HEK293 (cell line): ENCODE measurements at regions not wholly inside any gene's neighbourhood (a gene's known extent, or its start where the extent isn't known, plus 50 kb on each side); places are given as distances from the start of the nearest gene placed in this dataset.

Source experiments
- CTCF ChIA-PET: fragments of 350-600 bp; formaldehyde crosslinking; extraction: SDS; loops from one replicate; lab custom pipeline; 2021; ENCODE audit warnings: antibody characterized with exemption; lab: Yijun Ruan, JAX
- POLR2A ChIA-PET: fragments of 300-600 bp; formaldehyde crosslinking; extraction: SDS; loops from one replicate; lab custom pipeline; 2020; ENCODE audit warnings: antibody characterized with exemption, inconsistent platforms; lab: Yijun Ruan, JAX
- H3K27ac ChIP-seq: fragments of 200-500 bp; sonication (Bioruptor generic); 2 replicates; pipeline ENCODE4 v1.5.1; 2014; ENCODE audit warnings: low read depth, low read length, control low read depth, inconsistent platforms; ENCODE audit errors: extremely low read depth
- H3K36me3 ChIP-seq, 2 experiments: fragments of 200-500 bp in 1 of 2; sonication (Bioruptor generic) in 1 of 2; 1 replicate in 1 of 2; 2 replicates in 1 of 2; pipeline ENCODE4 v1.5.1; 2014 to 2017; ENCODE audit warnings: inconsistent platforms in 2 of 2, low read length in 2 of 2; ENCODE audit not compliant: control insufficient read depth in 2 of 2, insufficient read depth in 1 of 2
- H3K4me1 ChIP-seq: fragments of 200-500 bp; sonication (Bioruptor generic); 2 replicates; pipeline ENCODE4 v1.5.1; 2014; ENCODE audit warnings: mild to moderate bottlenecking, low read length, inconsistent platforms; ENCODE audit not compliant: control insufficient read depth, insufficient read depth
- H3K4me3 ChIP-seq: 2 replicates; pipeline ENCODE4 v1.5.1; 2011; ENCODE audit warnings: low read depth, mild to moderate bottlenecking, control low read depth, low read length, moderate library complexity
- H3K9me3 ChIP-seq: fragments of 200-500 bp; sonication (Bioruptor generic); 2 replicates; pipeline ENCODE4 v1.5.1; 2014; ENCODE audit warnings: low read depth, low read length, inconsistent platforms; ENCODE audit not compliant: control insufficient read depth, insufficient read depth
- BCL6B ChIP-seq: fragments of 450-650 bp; formaldehyde crosslinking; IDR thresholded peaks from 2 replicates; pipeline ENCODE4 v1.5.1; 2017; ENCODE audit warnings: missing biosample characterization, missing genetic modification characterization
- GFI1B ChIP-seq: fragments of 450-650 bp; formaldehyde crosslinking; IDR thresholded peaks from 2 replicates; pipeline ENCODE4 v1.5.1; 2016; ENCODE audit warnings: missing biosample characterization, missing genetic modification characterization
- GLI2 ChIP-seq: fragments of 450-650 bp; formaldehyde crosslinking; IDR thresholded peaks from 2 replicates; pipeline ENCODE4; 2017; ENCODE audit warnings: missing biosample characterization, missing genetic modification characterization, low read depth, borderline replicate concordance
- IKZF3 ChIP-seq: fragments of 450-650 bp; IDR thresholded peaks from 2 replicates; pipeline ENCODE4 v1.5.0; 2018; ENCODE audit warnings: missing biosample characterization, mild to moderate bottlenecking, missing genetic modification characterization, moderate library complexity
- PRDM4 ChIP-seq: fragments of 450-650 bp; formaldehyde crosslinking; IDR thresholded peaks from 2 replicates; pipeline ENCODE4 v1.5.1; 2017; ENCODE audit warnings: missing biosample characterization, missing genetic modification characterization
- ZBTB11 ChIP-seq: fragments of 450-650 bp; formaldehyde crosslinking; conservative IDR thresholded peaks from 2 replicates; pipeline ENCODE4 v1.5.1; 2016; ENCODE audit warnings: low read depth, missing biosample characterization, missing genetic modification characterization
- ZBTB7A ChIP-seq: fragments of 450-650 bp; formaldehyde crosslinking; IDR thresholded peaks from 2 replicates; pipeline ENCODE4 v1.5.1; 2016; ENCODE audit warnings: low read depth, missing biosample characterization, missing genetic modification characterization
- ZFP3 ChIP-seq: fragments of 450-650 bp; formaldehyde crosslinking; IDR thresholded peaks from 2 replicates; pipeline ENCODE4 v1.5.1; 2016; ENCODE audit warnings: low read depth, missing biosample characterization, missing genetic modification characterization
- ZFP37 ChIP-seq: fragments of 450-650 bp; formaldehyde crosslinking; IDR thresholded peaks from 2 replicates; pipeline ENCODE4 v1.5.1; 2016; ENCODE audit warnings: missing biosample characterization, missing genetic modification characterization
- ZNF138 ChIP-seq: fragments of 450-650 bp; formaldehyde crosslinking; IDR thresholded peaks from 2 replicates; pipeline ENCODE4 v1.5.1; 2016; ENCODE audit warnings: missing biosample characterization, missing genetic modification characterization, borderline replicate concordance
- ZNF18 ChIP-seq: fragments of 450-650 bp; formaldehyde crosslinking; IDR thresholded peaks from 2 replicates; pipeline ENCODE4 v1.5.1; 2016; ENCODE audit warnings: missing biosample characterization, missing genetic modification characterization
- ZNF2 ChIP-seq: fragments of 450-650 bp; formaldehyde crosslinking; IDR thresholded peaks from 2 replicates; pipeline ENCODE4 v1.5.1; 2016; ENCODE audit warnings: missing biosample characterization, missing genetic modification characterization
- ZNF202 ChIP-seq: fragments of 450-650 bp; formaldehyde crosslinking; IDR thresholded peaks from 2 replicates; pipeline ENCODE4 v1.5.1; 2016; ENCODE audit warnings: missing biosample characterization, missing genetic modification characterization, borderline replicate concordance
- ZNF239 ChIP-seq: fragments of 450-650 bp; formaldehyde crosslinking; IDR thresholded peaks from 2 replicates; pipeline ENCODE4 v1.5.1; 2016; ENCODE audit warnings: missing biosample characterization, missing genetic modification characterization
- ZNF24 ChIP-seq: fragments of 450-650 bp; formaldehyde crosslinking; IDR thresholded peaks from 2 replicates; pipeline ENCODE4 v1.5.1; 2016; ENCODE audit warnings: missing biosample characterization, missing genetic modification characterization
- ZNF280C ChIP-seq: fragments of 450-650 bp; formaldehyde crosslinking; IDR thresholded peaks from 2 replicates; pipeline ENCODE4 v1.5.1; 2016; ENCODE audit warnings: missing biosample characterization, missing genetic modification characterization
- ZNF292 ChIP-seq: fragments of 450-650 bp; formaldehyde crosslinking; IDR thresholded peaks from 2 replicates; pipeline ENCODE4 v1.5.1; 2016; ENCODE audit warnings: low read depth, missing biosample characterization, missing genetic modification characterization, borderline replicate concordance
- ZNF350 ChIP-seq: fragments of 450-650 bp; formaldehyde crosslinking; IDR thresholded peaks from 2 replicates; pipeline ENCODE4 v1.5.0; 2017; ENCODE audit warnings: missing biosample characterization, mild to moderate bottlenecking, missing genetic modification characterization
- ZNF37A ChIP-seq: fragments of 450-650 bp; IDR thresholded peaks from 2 replicates; pipeline ENCODE4 v1.5.1; 2018; ENCODE audit warnings: missing biosample characterization, missing genetic modification characterization
- ZNF521 ChIP-seq: fragments of 450-650 bp; formaldehyde crosslinking; IDR thresholded peaks from 2 replicates; pipeline ENCODE4 v1.5.1; 2017; ENCODE audit warnings: missing biosample characterization, mild to moderate bottlenecking, missing genetic modification characterization
- ZNF629 ChIP-seq: fragments of 450-650 bp; formaldehyde crosslinking; IDR thresholded peaks from 2 replicates; pipeline ENCODE4 v1.5.1; 2017; ENCODE audit warnings: missing biosample characterization, missing genetic modification characterization
- ZNF791 ChIP-seq: fragments of 450-650 bp; formaldehyde crosslinking; IDR thresholded peaks from 2 replicates; pipeline ENCODE4 v1.5.1; 2016; ENCODE audit warnings: missing biosample characterization, missing genetic modification characterization

GRCh38 chr11:116271479-116271878 is 501.3 kb downstream of the BUD13 start:
- POLR2A ChIA-PET: no interaction called here
- Histone ChIP-seq H3K9me3 (no peaks in the 10 kb centered on the region), H3K4me1 (no peaks in the 10 kb centered on the region), H3K36me3 (no peaks in the 10 kb centered on the region), H3K4me3 (no peak overlapping the region), H3K27ac (no peak overlapping the region)
- CTCF ChIA-PET: interaction anchor here (0.6 kb wide), 1 partner anchor 1219 kb away, joined by 3 read pairs; no protein-coding TSS in a partner anchor
- TF ChIP-seq ZNF202 (tag by site-specific recombination) (no peak), ZNF2 (no peak), ZFP3 (tag by site-specific recombination) (no peak), GFI1B (tag by site-specific recombination) (no peak), ZNF629 (tag by site-specific recombination) (no peak), ZBTB7A (tag by site-specific recombination) (no peak), ZNF239 (tag by site-specific recombination) (no peak), GLI2 (tag by site-specific recombination) (no peak), ZFP37 (no peak)

GRCh38 chr11:116267146-116267545 is 505.6 kb downstream of the BUD13 start:
- Histone ChIP-seq H3K36me3 (no peaks in the 10 kb centered on the region), H3K4me1 (no peaks in the 10 kb centered on the region), H3K9me3 (no peaks in the 10 kb centered on the region), H3K27ac (no peak overlapping the region), H3K4me3 (no peak overlapping the region)
- TF ChIP-seq ZNF292 (tag by site-specific recombination) (no peak), IKZF3 (tag by site-specific recombination) (no peak), ZNF350 (tag by site-specific recombination) (no peak)
- POLR2A ChIA-PET: no interaction called here
- CTCF ChIA-PET: interaction anchor here (1.2 to 1.3 kb wide), 2 partner anchors 9 to 51 kb away, joined by 5 to 6 read pairs; no protein-coding TSS in a partner anchor

GRCh38 chr11:116263770-116264169 is 509.0 kb downstream of the BUD13 start:
- Histone ChIP-seq H3K4me3 (no peak overlapping the region), H3K9me3 (no peaks in the 10 kb centered on the region), H3K4me1 (no peaks in the 10 kb centered on the region), H3K36me3 (no peaks in the 10 kb centered on the region), H3K27ac (no peak overlapping the region)
- CTCF ChIA-PET: no interaction called here
- POLR2A ChIA-PET: no interaction called here
- TF ChIP-seq ZNF37A (tag by site-specific recombination) (no peak), ZNF791 (tag by site-specific recombination) (no peak), BCL6B (tag by site-specific recombination) (no peak), ZNF138 (no peak), ZNF521 (no peak), PRDM4 (tag by site-specific recombination) (no peak), ZNF24 (tag by site-specific recombination) (no peak), ZBTB11 (tag by site-specific recombination) (no peak), ZNF280C (no peak), ZNF18 (tag by site-specific recombination) (no peak)
